ENCODE measurements at regions not wholly inside any gene's neighbourhood (a gene's known extent, or its start where the extent isn't known, plus 50 kb on each side); places are given as distances from the start of the nearest gene placed in this dataset.

GRCh38 chr3:87509401-87509800 lies 233.0 kb upstream of the POU1F1 start:
- TF ChIP-seq CTCF (IDR thresholded peaks at IDR 0.05) = no peak
- Histone ChIP-seq H3K4me3 (no peak overlapping the region), H3K27ac (no peak overlapping the region)
- DNase-seq (ENCODE audit: low spot score) = no peak

GRCh38 chr3:87508921-87509320 lies 232.5 kb upstream of the POU1F1 start:
- no peak overlapping the region for H3K27ac ChIP-seq
- no peak overlapping the region for H3K4me3 ChIP-seq
- DNase-seq (ENCODE audit: low spot score) = no peak
- no peak for TF ChIP-seq CTCF (IDR thresholded peaks at IDR 0.05)

- TF ChIP-seq CTCF (IDR thresholded peaks at IDR 0.05) = no peak
- no peak overlapping the region for H3K4me3 ChIP-seq
- no peak overlapping the region for H3K27ac ChIP-seq
- DNase-seq (ENCODE audit: low spot score) = no peak
Observed at GRCh38 chr3:87507753-87508152, 231.4 kb upstream of the POU1F1 start.

GRCh38 chr3:87503900-87504498 lies 227.6 kb upstream of the POU1F1 start:
- Histone ChIP-seq H3K27ac (no peak overlapping the region), H3K4me3 (no peak overlapping the region)
- TF ChIP-seq CTCF (IDR thresholded peaks at IDR 0.05) = no peak
- no peak for DNase-seq (ENCODE audit: low spot score)

- TF ChIP-seq CTCF (IDR thresholded peaks at IDR 0.05) = no peak
- Histone ChIP-seq H3K4me3 (no peak overlapping the region), H3K27ac (no peak overlapping the region)
- no peak for DNase-seq (ENCODE audit: low spot score)
Observed at GRCh38 chr3:87501076-87501475, 224.7 kb upstream of the POU1F1 start.

- H3K27ac ChIP-seq = no peak overlapping the region
- no peak for TF ChIP-seq CTCF (IDR thresholded peaks at IDR 0.05)
- no peak overlapping the region for H3K4me3 ChIP-seq
- no peak for DNase-seq (ENCODE audit: low spot score)
Observed at GRCh38 chr3:87498358-87499080, 222.1 kb upstream of the POU1F1 start.

- no peak for TF ChIP-seq CTCF (IDR thresholded peaks at IDR 0.05)
- no peak for DNase-seq (ENCODE audit: low spot score)
- no peak overlapping the region for H3K4me3 ChIP-seq
- H3K27ac ChIP-seq = no peak overlapping the region
Observed at GRCh38 chr3:87495938-87496337, 219.6 kb upstream of the POU1F1 start.

Measured in coronary artery (tissue), 2 donors.